SIG-M5 treated with dmso at 0.1 percent for 504 hours (cell line): ENCODE measurements at regions not wholly inside any gene's neighbourhood (a gene's known extent, or its start where the extent isn't known, plus 50 kb on each side); places are given as distances from the start of the nearest gene placed in this dataset.

Source experiments
- DNase-seq: peaks from one replicate; lab custom pipeline; 2025; ENCODE audit not compliant: unreplicated experiment; lab: John Stamatoyannopoulos, UW

- DNase-seq: no peak
These were observed 213.7 kb upstream of the NR4A3 start for GRCh38 chr9:99607842-99608448.

- no peak for DNase-seq
These were observed 207.3 kb upstream of the NR4A3 start for GRCh38 chr9:99614341-99614740.

- DNase-seq: no peak
These were observed 200.6 kb upstream of the NR4A3 start for GRCh38 chr9:99621040-99621439.

GRCh38 chr9:99622679-99623078 lies 199.0 kb upstream of the NR4A3 start:
- DNase-seq: no peak

GRCh38 chr9:99623780-99624364 lies 197.8 kb upstream of the NR4A3 start:
- no peak for DNase-seq

- DNase-seq: no peak
These were observed 197.0 kb upstream of the NR4A3 start for GRCh38 chr9:99624499-99625233.

- DNase-seq: no peak
These were observed 195.3 kb upstream of the NR4A3 start for GRCh38 chr9:99626426-99626825.

GRCh38 chr9:99628285-99628684 lies 193.4 kb upstream of the NR4A3 start:
- DNase-seq: no peak

GRCh38 chr9:99628849-99629620 lies 192.7 kb upstream of the NR4A3 start:
- DNase-seq: peak; percentile 43

GRCh38 chr9:99632349-99633038 lies 189.2 kb upstream of the NR4A3 start:
- no peak for DNase-seq

- peak; percentile 50 for DNase-seq
These were observed 188.4 kb upstream of the NR4A3 start for GRCh38 chr9:99633265-99633664.

- DNase-seq: peak; percentile 73
These were observed 187.5 kb upstream of the NR4A3 start for GRCh38 chr9:99634186-99634585.

GRCh38 chr9:99635032-99635431 lies 186.7 kb upstream of the NR4A3 start:
- no peak for DNase-seq

- DNase-seq: peak; percentile 45
These were observed 184.0 kb upstream of the NR4A3 start for GRCh38 chr9:99637641-99638040.

GRCh38 chr9:99638971-99639370 lies 182.7 kb upstream of the NR4A3 start:
- no peak for DNase-seq

GRCh38 chr9:99647604-99648003 lies 174.1 kb upstream of the NR4A3 start:
- no peak for DNase-seq

GRCh38 chr9:99650187-99650874 lies 171.4 kb upstream of the NR4A3 start:
- no peak for DNase-seq

GRCh38 chr9:99660191-99660636 lies 161.5 kb upstream of the NR4A3 start:
- DNase-seq: peak; percentile 65

- DNase-seq: no peak
These were observed 158.4 kb upstream of the NR4A3 start for GRCh38 chr9:99663297-99663696.

GRCh38 chr9:99663856-99664255 lies 157.8 kb upstream of the NR4A3 start:
- no peak for DNase-seq
